HG03175 (cell line): ENCODE measurements at regions not wholly inside any gene's neighbourhood (a gene's known extent, or its start where the extent isn't known, plus 50 kb on each side); places are given as distances from the start of the nearest gene placed in this dataset.

Source experiments
- ATAC-seq: cut with Tn5 transposase; IDR thresholded peaks from one replicate; pipeline ENCODE4 v1.9.1; 2021; ENCODE audit warnings: mild to moderate bottlenecking, moderate library complexity; ENCODE audit not compliant: unreplicated experiment

DNA sequence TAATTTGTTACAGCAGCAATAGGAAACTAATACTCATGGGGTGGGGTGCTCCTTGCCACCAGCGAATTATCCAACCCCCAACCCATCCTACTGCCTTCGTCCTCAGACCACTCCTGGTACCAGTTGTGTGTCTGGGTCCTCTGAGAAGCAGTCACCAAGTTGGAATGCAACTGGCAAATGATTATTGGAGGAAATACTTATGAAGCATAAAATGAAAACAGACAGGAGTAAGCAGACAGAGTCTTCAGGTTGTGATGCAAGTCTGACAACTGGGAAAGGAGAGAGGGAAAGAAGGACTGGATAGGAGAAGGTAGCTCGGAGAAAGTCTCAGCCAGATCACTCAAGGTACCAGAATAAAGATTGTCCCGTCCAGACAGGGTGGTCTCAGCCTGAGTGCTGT, 181.1 kb upstream of the ARID2 start:
- ATAC-seq = no peak

DNA sequence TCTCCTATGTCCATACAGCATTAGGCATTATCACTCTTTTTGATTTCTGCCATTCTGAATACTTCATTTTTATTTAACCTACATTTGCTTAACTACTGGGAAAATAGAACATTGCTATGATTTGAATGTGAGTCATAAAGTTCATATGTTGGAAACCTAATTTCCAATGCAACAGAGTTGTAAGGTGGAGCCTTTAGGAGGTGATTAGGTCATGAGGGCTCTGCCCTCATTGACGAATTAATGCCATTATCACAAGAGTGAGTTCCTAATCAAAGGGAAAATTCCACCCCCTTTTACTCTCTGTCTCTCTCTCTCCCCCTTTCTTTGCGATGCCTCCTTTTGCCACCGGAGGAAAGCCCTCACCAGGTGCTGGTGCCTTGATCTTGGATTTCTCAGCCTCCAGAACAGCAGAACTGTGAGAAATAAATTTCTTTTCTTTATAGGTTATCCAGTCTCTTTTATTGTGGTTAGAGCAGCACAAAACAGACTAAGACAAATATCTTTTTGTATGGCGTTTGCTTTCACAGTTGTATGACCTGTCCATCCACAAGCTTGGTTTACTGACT, 180.1 kb upstream of the ARID2 start:
- no peak for ATAC-seq

DNA sequence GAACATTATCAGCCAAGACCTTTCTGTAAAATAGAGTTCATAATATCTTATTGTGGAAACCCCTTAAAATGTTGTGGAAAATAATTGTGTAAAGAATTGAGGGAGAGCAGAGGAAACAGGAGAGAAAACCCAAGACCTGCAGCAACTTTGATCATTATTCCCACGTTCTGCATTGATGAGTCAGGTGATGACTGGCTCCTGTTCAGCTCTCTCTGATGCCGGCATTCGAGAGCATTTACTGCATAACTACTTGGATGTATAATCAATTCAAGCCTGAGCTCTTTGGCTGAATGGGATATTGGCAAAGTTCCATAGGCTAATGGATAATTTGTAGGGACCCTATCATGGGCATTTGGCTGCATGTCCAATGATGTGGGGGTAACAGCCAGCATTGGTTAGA, 176.3 kb upstream of the ARID2 start:
- ATAC-seq = no peak

DNA sequence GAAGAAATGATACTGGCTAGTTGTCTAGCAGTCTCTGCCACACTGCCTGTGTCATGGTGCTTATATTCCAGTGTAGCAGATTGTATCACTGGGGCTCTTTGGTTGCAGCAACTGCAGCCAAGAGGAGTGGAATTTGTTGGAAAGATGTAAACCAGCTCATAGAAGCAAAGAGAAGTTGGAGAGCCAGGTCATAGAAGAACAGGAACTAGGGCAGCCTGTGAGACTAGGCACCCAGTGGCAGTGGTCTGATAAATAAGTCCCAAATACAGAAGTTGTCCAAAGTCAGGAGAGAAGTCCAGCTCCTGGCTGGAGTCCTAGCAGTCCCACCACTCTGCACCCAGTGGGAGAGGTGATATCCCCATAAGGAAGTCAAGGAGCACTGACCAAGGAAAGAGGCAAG, 172.5 kb upstream of the ARID2 start:
- ATAC-seq = no peak

DNA sequence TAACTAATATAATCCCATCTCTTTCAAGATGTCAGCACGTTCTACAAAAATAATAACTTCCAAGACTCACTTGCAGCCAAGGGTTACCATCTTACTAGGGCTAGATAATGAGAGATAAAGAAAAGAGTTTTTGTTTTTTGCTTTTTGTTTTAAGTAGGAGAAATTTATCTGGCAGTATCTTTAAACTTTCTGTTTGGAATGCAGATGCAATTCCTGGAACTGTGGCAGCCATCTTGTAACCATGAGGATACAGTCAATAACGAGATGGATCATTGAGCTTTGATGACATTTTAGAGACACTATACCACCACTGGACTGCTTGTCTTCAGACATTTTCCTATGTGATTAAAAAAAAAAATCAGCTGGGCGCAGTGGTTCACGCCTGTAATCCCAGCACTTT, 171.2 kb upstream of the ARID2 start:
- ATAC-seq = no peak

DNA sequence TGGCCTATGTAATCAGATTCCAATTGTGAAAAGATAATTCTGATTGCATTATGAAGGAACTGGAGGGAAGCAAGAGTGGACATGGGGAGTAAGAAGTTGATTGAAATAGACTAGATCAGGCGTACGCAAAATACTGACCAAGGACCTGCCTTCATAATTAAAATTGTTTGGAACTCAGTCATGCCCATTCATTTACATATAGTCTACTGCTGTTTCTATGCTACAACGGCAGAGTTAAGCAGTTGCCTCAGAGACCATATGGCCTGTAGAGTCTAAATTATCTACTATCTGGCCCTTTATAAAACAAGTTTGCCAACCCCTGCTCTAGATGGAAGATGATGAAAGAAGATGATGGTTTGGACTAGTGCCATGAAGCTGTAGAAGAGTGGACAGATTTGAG, 170.0 kb upstream of the ARID2 start:
- ATAC-seq = no peak

DNA sequence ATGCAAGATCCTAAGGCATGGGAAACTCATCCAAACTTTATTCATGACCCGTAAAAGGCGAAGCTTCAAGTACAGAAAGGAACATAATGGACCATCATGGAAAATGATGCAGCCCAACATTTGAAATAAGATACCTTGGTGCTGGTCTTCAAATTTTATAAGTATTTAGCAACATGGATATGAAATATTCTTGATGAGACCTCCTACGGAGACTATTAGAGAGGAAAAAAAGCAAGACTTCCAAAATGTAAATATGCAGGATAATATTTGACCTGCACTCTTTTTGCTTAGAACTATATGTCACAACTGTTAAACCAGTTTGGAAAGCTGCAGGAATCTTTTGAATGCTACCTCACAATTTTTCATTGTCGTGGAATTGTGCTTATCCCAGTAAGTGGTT, 168.8 kb upstream of the ARID2 start:
- no peak for ATAC-seq

DNA sequence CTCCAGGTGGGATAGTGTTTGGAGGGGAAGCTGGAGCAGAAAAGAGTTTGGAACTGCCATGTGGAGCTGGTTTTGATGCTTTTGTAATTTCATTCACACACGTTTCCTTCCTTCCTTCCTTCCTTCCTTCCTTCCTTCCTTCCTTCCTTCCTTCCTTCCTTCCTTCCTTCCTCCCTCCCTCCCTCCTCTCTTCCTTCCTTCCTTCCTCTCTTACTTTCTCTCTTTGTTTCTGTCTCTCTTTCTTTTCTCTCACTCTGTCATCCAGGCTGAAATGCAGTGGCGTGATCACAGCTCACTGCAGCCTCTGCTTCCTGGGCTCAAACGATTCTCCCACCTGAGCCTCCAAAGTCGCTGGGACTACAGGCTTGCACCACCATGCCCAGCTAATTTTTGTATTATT, 168.0 kb upstream of the ARID2 start:
- ATAC-seq = no peak

DNA sequence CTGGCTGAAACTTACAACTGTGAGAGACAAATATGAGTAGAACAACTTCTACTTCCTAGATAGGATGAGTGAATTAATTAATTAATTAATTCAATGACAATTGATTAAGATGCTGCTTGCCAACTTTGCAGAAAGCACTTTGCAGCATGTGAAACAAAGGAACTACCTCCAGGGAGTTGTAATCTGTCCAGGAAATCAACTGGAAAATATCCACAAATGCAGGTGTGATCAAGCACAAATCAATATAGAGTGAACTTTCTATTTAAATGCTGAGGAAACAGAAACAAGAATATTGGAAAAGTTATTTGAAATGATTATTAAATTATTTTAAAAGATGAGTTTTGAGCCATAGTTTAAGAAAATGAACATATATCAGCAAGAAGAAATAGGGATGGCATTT, 163.9 kb upstream of the ARID2 start:
- ATAC-seq = no peak

DNA sequence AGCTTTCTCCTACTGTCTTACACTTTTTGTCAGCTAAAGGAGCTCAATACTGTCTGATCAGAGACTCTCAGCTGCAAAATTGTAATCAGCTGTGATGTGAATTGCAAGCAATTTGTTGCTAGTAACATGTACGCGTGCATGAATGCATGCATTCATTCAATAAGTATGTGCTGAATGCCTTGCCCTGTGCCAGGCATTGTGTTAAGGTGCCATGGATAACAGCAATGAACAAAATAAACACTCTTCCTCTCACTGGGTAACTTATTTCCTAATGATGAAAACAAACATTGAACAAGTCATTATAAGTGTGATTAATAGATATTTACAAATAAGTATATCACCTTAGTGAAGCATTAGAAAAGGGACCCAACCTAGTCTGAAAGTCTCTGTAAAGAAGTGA, 163.2 kb upstream of the ARID2 start:
- ATAC-seq = no peak

DNA sequence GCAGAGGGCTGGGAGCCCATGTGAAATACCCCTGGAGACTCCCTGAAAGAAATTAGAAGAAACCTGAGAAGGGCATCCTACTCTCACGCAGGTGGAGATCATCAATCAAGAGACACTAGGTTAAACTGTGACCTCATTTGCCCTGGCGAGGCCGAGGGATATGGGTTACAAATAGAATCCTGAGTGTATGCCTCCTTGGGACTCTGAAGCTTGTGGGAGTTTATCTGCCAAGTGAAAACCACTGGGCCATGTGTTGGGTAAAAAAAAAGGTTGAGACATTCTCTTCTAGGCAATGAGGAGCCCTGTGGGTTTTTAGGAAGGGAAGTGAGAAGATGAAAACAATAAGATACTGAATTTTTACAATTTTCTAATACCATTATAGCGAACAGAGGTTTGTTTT, 160.7 kb upstream of the ARID2 start:
- ATAC-seq = no peak

DNA sequence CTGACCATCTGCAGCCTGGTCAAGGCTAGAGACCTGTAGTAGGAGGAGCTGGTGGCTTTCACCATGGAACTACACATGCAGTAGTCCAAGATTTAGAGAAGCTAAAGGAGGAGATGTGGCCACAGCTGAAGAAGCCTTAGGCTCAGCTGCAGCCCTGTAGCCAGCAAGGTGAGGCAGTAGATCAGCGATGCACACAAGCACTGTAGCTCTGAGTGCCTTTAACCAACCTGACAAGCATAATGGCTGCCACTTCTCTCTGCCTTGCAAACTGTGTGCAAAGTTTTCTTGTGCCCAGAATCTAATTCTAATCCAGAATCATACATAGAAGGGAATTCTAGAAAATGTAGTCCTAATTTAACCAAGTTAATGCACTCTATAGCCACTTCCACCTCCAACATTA, 159.0 kb upstream of the ARID2 start:
- ATAC-seq = no peak

DNA sequence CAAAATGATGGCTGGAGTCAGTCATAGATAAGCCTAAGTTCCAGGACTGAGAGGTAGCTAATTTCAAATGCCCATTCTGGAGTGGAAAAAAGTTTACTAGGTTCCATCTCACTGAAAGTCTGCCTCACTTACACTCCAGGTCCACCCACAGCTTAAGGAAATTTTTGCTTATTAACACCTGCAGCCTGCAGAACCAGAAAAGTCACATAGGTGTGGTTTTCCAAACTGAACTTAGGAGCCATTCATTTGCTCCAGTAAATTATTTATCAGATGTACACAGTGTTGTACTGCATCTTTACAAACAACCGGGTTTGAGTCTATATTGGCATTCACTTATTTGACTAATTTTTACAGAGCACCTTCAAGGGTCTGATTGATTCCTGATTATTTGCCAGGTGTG, 157.4 kb upstream of the ARID2 start:
- ATAC-seq = no peak

DNA sequence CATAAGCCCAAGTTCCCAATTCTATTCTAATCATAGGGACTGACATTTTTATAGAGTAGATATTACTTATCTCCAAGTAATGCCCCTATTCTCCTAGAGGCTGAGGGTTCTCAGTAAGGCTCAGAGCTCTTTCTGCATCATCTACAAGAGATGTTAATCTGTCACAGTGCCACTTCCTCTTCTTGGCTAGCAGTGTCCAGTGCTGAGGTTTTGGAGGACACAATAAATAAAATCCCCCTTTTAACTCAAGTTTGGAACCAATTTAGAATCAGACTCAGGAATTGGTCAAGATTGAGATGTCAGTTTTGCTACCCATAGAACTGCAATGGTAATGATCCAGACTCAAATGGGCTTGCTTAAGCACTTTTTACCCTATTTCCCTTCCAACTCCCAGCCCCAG, 154.1 kb upstream of the ARID2 start:
- no peak for ATAC-seq

DNA sequence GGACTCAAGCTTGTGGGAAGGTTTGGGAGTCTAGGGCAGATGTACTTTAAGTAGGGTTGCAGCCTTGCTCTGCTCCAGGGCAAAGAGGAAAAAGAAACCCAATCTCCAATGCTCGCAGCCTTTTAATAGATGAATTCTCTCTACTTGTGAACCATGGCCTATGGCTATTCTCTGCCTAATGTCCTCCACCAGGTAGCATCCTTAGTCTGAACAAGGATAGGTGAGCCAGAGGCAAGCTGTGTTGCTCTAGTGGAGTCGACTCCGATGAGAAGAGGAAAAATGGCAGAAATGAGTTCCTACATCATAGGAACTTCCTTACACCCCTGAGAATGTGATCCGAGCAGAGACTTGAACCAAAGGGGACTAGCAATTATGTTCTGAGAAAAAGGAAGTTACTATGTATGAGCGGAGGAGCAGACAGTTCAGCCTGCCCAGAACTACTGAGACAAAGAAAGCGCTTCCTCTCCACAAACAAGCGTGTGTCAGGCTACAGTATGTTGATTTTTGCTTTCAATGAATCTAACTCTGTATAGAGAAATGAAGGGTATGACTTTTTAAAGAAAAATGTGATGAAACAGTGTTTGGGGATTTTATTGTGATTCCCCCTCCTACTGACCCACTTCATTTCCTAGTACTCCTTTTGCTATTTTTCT, 153.6 kb upstream of the ARID2 start:
- ATAC-seq = peak; percentile 68

DNA sequence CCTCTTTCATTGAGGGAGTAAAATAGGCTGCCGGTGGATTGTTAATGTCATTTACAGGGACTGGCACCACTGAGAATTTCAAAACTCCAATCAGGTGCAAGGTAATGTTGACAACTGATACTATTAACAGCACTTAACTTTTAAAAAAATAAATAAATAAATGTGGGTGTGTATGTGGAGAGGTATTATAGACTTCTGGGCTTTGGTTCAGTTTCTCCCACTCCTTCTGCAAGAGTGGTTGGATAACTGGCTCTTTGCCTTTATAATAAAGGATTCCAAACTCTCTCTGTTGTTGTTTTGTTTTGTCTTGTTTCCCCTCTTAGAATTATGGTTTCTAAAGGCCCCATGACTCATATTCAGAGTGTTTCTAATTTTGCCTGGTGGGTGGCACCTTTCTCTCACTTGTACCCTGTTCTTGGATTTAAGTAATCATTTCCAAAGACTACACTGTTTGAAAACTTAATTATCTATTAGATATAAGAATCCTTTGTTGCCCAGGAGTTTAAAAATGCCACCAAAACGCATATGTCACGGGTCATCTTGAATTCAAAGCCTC, 151.6 kb upstream of the ARID2 start:
- peak; percentile 37 for ATAC-seq

DNA sequence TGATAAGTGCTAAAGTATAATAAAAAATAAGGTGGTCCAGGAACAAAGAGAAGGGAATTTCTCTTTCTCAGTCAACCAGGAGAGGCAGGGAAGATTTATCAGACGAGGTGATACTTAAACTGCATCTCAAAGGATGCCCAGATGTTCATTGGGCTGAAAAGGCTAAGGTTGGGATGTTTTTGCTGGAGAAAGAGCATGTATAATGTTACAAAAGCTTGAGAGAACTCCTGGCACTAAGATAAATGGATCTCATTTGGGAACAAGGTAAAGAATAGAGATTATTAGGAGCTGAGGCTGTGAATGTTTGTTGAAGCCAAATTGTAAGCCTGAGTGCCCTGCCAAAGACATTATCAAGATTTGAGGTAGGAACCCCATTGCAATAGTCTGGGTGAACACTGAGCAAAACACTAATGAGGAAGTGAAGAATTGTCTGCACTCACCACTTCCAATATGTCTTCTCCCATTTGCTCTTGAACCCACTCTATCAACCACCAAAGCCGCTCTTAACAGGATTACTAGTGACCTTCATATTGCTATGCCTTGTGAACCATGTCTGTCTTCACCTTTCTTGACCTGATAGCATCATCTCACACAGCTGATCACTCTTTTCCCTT, 149.0 kb upstream of the ARID2 start:
- ATAC-seq = no peak

DNA sequence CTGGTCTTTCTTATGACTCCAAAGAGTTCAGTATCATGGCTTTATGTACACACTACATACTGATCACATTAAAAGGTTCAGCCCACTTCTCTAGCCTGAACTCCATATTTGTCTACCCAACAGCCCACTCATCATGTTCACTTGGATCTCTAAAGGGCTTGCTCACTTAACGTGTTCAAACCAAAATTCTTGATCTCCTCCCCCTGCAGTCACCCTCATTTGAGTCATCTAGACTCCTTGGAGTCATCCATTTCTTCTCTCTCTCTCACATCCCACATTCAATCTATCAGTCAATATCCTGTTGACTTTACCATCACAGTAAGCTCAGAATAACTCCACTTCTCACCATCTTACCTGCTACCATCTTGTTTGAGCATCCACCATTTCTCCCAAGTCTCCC, 148.4 kb upstream of the ARID2 start:
- no peak for ATAC-seq

DNA sequence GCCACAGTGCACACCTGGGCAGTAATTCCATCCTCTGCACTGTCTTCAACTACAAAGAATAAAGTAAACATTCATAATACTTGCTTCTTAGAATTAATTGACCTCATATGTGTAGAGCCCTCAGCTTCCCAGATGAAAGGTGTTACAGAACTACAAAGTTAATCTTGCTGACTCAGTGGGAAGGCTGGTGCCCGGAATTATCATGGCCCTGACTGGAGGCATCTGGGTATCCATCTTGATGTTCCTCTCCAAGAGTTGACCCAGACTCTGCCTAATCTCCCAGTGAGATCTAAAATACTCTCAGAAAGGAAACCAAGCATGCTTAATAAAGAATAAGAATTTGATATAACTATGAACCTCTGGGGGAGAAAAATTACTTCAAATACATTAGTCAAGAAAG, 147.0 kb upstream of the ARID2 start:
- no peak for ATAC-seq

DNA sequence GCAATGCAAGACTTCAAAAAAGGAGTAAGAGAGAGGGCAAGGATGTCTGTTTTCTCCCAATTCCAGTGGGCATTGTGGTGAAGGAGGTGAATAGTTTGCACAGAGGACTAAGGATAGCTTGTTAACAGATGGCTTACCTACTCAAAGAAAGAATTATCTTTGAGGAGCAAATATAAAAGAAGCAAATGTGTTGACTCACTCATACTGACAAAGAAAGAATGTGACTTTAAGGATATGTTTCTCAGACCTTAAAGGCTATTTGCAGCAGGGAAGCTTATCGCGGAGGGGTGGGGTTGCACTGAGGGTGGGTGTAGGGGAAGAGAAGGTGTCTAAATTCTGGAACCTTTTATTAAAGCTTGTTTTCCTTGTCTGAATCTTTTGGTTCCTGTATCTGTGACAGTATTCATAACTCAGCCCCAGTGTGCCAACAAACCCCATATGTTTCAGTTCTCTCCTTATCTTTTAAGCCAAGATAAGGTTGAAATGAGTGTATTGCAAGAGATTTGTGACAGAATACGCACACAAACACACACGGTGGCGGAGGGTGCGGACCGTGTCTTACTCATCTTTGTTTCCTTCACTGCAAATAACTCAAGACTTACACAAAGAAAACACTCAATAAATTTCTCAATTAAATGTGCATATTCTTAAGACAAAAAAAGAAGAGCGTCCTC, 146.4 kb upstream of the ARID2 start:
- no peak for ATAC-seq

DNA sequence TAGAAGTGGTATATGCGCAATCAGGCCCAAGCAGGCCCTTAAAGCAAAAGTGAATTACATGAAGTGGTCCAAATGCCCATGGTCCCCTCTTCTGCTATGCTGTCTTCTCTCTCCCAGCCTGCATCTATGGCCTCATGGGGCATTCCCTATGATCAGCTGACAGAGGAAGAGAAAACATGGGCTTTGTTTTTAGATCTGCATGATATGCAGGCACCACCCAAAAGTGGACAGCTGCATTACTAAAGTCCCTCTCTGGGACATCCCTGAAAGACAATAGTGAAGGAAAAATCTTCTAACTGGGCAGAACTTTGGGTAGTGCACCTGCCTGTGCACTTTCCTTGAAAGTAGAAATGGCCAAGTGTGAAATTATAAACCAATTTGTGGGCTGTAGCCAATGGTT, 145.2 kb upstream of the ARID2 start:
- ATAC-seq = no peak
